GM12873 (cell line): ENCODE measurements at regions not wholly inside any gene's neighbourhood (a gene's known extent, or its start where the extent isn't known, plus 50 kb on each side); places are given as distances from the start of the nearest gene placed in this dataset.

Experiments
- TF ChIP-seq, protein P1 (sequence below): IDR thresholded peaks from 2 replicates; pipeline ENCODE4 v1.5.1; 2012; ENCODE audit warnings: low read depth, mild to moderate bottlenecking, moderate library complexity, low read length, control low read depth; ENCODE audit not compliant: insufficient read depth; ENCODE audit errors: missing control alignments

DNA sequence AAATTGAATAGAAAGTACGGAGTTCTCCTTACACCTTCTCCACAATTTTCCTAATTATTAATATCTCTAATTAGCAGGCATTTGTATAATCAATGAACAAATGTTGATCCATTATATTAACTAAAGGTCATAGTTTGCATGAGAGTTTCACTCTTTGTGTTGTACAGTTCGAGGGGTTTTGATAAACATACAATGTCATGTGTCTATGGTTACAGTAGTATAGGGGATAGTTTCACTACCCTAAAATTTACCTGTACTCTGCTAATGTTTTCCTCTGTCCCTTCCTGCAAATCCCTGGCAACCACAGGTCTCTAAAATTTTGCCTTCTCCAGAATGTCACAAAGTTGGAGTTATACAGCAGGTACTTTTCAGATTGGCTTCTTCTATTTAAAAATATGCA lies 1199.8 kb upstream of the GJE1 start:
- TF ChIP-seq, protein P1, sequence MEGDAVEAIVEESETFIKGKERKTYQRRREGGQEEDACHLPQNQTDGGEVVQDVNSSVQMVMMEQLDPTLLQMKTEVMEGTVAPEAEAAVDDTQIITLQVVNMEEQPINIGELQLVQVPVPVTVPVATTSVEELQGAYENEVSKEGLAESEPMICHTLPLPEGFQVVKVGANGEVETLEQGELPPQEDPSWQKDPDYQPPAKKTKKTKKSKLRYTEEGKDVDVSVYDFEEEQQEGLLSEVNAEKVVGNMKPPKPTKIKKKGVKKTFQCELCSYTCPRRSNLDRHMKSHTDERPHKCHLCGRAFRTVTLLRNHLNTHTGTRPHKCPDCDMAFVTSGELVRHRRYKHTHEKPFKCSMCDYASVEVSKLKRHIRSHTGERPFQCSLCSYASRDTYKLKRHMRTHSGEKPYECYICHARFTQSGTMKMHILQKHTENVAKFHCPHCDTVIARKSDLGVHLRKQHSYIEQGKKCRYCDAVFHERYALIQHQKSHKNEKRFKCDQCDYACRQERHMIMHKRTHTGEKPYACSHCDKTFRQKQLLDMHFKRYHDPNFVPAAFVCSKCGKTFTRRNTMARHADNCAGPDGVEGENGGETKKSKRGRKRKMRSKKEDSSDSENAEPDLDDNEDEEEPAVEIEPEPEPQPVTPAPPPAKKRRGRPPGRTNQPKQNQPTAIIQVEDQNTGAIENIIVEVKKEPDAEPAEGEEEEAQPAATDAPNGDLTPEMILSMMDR = no peak

DNA sequence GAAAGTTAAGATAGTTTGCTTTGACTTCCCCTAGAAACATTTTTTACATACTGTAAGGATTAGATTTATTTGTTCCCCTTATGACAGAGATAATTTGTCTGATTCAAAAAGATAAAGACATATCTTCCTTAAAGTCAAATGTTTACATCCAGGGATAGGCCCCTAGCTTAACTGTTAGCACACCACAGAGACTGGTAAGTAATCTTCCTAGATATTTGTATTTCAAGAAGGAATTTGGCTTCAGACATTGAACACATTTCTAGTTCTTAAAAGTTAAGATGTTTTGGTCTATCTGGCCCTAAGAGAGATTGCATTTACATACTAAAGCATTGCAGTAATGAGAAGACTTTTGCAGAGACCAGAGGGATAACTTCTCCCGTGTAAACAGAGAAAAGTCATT lies 1201.1 kb upstream of the GJE1 start:
- TF ChIP-seq, protein P1 = no peak

DNA sequence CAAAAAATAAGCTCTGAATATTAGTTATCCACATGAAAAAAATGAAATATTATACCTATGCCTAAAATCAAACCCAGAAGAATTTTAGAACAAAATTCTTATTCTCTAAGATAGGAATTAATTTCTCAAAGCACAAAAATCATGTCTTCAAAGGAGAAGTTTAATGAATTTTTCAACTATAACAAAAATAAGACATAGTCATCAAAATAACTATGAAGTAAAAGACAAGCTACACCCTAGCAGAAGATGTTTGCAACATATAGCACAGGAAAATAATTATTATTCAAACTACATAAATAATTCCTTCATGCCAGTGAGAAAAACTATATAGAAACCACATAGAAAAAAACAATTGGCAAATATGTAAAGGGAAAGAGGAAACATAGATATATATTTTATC lies 1203.6 kb upstream of the GJE1 start:
- TF ChIP-seq, protein P1 = no peak

DNA sequence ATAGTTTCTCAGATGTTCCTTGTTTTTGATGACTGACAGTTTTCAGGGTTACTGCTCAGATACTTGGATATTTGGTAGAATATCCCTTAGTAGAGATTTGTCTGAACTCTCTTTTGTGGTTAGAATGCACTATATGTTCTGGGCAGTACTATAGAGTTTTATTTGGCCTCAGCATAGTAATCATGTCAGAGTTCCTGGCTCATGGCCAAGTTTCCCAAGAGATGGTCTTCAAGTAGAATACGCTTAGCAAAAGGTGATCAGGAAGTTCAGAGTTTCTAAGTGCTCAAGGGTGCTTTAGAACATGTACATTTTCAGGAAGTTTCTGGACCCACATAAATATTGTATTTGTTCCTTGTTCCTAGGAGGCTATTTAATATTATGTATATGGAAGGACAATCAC lies 1209.7 kb upstream of the GJE1 start:
- TF ChIP-seq, protein P1 = no peak

DNA sequence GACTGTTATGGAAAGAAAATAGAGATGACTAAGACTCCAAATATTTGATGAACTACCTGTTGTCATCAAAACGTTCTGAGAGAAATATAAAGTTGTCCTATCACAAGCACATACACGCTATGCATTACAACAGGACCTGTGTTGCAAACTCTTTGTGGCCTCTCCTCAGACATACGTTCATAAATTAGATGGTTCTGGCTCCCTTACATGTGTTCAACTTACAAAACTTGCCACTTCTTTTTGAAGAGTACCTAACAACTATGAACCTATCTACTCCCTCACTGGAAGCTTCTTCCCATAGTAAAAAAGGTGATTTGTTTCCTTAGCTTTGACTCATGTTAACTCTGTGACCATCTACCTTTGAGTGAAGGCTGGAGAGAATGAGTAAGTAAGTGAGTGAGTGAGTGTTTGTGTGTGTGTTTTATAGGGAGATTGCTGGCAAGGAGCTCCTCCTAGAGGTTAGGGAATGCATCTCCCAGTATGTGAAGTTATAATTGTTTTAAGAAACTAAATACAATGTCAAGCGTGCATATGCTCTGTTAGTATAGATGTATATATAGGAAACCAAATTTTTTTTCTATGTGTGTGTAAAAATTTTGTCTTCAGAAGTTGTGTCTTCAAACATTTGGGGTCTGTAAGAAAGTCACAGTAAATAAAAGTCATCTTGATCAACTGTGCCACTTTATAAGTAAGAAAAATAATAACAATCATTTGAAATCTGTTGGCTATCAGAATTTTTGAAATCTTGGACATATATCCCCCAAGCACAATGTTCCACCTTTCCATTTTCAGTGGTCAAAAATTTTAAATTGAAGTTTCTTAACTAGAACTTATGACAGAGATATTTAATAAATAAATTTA lies 1211.1 kb upstream of the GJE1 start:
- TF ChIP-seq, protein P1 = peak; percentile 51

DNA sequence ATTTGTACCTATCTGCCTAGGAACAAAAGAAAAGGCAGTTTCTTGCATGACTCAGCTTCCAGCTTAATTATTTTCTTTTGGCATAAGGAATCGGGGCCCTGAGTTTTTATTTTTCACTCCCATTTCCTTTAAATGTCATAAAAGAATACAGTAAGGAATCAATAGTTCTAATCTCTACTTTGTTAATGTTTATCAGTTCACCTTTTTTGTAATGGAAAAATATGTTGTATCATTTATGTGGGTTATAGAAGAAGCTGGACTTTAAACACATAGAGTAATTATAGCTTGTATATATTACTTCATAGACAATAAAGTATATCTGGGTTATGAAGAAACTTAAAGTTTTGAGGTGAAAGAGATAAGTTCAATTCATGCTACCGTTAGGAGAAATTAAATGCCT lies 1214.8 kb upstream of the GJE1 start:
- TF ChIP-seq, protein P1 = no peak

DNA sequence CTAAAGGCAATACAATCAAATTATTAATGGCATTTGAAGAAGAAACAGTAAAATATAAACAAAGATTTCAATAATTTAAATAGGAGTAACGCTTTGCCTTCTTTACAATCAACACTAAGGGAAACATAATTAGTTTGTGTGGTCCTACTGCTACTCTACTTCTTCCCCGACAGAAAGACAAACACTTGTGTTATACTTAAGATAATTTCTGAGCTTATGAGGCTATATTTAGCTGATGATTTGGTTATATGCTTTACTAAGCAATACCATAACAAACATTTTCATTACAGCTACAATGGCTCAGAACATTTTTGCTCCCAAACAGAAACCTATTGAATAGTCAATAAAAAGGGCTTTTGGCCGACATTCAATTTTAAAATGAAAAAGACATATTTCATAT lies 1217.2 kb upstream of the GJE1 start:
- TF ChIP-seq, protein P1 = no peak
